NCI-H69 (cell line): ENCODE measurements at regions not wholly inside any gene's neighbourhood (a gene's known extent, or its start where the extent isn't known, plus 50 kb on each side); places are given as distances from the start of the nearest gene placed in this dataset.
A peak's percentile ranks its signal among the peaks of the same experiment; 100 is the strongest.

Source experiments
- DNase-seq: peaks from one replicate; lab custom pipeline; 2025; lab: John Stamatoyannopoulos, UW

DNA sequence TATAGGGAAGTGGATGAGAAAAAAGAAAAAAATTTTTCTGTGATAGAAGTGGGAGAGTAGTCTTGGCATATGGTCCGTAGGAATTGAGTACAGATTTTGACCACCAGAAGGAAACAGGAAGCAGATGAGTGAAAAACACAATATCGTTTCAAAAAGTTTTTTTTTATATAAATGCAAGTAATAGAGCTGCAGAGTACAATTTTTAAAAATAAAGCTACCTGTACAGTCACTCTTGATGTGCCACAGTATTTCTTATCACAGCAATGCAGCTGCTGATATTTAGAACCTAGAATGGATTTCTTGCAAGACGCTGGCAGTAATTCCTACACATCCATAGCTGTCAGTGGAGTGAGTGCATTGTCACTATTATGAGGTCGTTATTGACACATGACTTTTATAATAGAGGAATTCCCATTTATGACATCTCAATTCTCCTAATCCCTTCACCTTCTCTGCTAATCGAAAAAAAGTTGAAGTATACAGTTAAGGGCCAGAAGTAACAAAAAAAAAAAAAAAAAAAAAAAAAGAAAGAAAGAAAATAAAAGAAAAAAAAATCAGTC lies 477.7 kb downstream of the TAF11L14 start:
- no peak for DNase-seq

DNA sequence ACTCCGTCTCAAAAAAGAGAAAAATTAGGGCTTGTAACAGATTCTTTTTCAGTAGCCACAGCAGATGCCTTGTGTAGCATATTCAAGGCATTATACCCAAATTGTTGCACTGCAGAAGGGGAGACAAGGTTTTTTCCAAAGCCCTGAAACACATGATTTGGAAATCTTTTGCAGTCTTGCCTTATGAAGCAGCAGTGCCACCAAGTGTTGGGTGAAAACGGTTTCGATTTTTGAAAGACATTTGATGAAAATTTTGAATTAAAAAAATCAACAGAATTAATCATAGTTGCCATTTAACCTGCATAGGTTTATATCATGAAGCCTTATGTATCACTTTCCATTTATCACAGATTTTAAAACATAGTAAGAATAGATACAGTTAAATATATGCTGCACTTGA lies 479.5 kb downstream of the TAF11L14 start:
- DNase-seq = peak; percentile 74

- DNase-seq = no peak
These were observed 480.0 kb downstream of the TAF11L14 start for GRCh38 chr5:18114151-18114757.

DNA sequence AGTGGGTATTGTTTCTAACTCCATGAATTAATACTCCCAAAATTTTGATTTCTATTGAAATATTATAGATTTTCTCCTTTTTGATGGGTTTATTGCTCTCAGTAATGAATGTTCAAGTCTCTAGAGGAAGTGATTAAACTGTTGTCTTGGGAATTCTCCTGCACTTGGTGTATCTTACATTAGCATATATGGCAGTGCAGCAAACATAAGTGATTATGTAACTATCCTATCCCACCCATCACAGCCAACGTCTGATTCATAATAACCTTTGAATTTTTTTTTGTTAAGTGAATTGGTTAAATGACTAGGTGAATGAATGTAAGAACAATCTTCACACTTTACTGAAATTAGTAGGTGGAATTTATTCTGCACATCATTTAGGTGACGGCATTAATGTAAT lies 483.7 kb downstream of the TAF11L14 start:
- no peak for DNase-seq

DNA sequence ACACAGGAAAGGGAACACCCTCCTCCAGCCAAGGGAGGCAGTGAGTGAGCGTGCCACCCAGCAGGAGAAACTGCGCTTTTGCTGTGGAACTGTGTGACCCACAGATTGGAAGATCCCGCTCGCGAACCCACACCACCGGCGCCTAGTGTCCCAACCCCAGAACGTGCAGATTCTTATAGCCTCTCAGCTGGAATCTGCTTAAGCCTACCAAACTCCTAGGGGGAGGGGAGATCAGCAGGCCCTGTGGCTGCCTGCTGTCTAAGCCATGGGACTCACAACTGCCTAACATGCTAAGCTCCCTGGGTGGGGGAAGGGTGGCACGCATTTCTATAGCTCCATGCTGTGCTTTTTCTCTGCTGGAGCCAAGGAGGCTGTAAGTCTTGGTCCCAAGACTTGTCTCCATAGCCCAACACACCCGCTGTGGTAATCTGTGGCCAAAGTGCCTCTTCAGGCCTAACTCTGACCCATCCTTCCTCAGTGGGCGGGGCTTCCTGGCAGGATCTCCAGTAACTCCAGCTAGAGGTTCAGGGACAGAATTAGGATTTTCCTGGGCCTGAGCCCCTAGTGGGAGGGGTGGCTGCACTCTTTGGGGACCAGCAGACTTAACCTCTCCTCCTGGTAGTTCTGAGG lies 485.0 kb downstream of the TAF11L14 start:
- DNase-seq = no peak

- DNase-seq = peak; percentile 71
These were observed 507.0 kb downstream of the TAF11L14 start for GRCh38 chr5:18141222-18141621.

DNA sequence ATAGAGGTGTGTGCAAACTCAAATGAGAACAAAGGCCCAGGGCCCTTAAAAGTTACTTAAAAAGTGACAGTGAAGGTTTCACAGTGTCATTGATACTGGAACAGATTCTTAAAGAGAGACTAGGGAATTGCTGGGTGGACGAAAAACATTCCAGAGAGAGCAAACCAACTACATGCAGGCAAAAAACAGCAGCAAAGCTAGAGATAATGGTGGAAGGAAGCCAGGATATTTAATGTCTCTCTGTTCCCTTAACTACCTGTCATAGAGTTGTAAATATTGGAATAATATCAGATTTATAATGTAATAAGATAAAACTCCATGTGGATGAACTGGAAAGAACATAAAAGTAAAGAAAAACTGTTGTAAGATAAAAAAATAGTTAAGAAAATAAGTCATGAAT lies 508.6 kb downstream of the TAF11L14 start:
- DNase-seq = peak; percentile 6

DNA sequence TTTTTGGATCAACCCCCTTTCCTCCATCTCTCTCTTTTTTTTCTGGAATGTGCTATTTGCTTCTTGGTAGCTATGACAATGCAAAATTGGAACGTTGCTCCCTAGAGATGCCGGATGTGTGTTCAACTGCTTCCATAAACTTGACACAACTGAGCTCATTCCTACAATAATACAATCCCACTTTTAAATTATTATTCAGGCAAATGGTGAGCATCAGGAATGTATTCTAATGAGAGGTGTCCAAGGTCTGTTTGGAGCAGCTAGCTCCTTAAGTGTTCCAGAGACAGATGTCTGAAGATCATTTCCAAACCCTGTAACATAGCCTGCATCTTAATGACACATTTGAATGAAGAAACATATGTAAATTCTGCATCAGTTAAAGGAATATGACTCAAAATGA lies 518.4 kb downstream of the TAF11L14 start:
- no peak for DNase-seq

DNA sequence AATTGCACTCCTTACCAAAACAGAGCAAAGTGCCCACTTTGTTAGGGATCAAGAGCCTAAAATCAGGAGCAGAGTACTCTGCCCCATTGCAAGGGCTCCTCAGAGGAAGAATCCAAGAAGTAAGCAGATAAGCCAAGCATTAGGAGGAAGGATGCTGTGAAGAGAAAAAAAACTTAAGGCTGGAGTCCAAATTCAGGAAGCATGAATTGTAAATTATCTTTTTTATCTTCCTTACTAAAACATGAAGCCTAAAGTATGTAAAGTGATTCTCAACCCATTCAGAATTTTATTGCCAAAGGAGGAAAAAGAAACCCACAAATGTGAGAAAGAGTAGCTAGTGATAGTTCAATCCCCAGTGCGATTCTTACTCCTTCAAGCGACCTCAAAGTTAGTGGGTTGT lies 523.9 kb downstream of the TAF11L14 start:
- DNase-seq = no peak

DNA sequence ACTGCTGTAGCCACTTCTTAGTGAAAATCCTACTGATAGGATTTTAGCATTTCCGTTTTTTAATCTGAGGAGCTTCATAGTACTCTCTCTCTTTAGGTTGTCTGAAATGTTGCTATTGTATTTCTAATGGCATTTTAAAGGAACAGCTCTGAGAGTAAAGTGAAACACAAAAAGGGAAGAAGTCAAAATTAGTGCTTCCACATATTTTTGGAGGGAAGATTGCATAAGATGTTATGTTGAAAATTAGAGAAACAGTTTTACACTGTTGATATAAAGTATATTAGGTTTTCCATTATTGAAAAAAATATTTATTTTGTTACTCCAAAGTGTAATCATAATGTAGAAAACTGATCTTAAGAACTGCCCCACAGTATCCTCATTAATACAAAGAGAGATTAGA lies 525.1 kb downstream of the TAF11L14 start:
- DNase-seq = no peak

GRCh38 chr5:18171684-18172083 lies 537.4 kb downstream of the TAF11L14 start:
- DNase-seq = no peak

DNA sequence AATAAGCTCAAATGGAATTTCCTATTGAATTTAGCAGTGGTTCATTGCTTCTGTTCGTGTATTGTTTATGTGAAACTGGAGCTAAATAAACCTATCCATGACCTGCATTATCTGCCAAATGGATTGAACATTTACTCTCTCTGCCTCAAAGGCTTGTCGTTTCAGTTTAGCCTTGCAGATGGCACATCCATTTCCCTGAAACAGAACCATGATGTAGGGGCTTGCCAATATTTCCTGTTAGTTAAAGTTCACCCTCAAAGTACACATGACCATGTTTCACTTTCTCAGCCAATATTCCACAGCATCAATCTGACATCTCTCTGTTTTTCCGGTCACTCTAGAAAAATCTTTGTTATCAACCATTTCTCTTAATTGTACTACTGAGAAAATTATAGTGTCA lies 545.3 kb downstream of the TAF11L14 start:
- DNase-seq = no peak

- DNase-seq = no peak
These were observed 547.3 kb downstream of the TAF11L14 start for GRCh38 chr5:18181575-18181974.

- DNase-seq = no peak
These were observed 561.6 kb downstream of the TAF11L14 start for GRCh38 chr5:18195910-18196309.

GRCh38 chr5:18197734-18198133 lies 563.5 kb downstream of the TAF11L14 start:
- DNase-seq = no peak

- DNase-seq = no peak
These were observed 567.9 kb downstream of the TAF11L14 start for GRCh38 chr5:18202164-18202563.

DNA sequence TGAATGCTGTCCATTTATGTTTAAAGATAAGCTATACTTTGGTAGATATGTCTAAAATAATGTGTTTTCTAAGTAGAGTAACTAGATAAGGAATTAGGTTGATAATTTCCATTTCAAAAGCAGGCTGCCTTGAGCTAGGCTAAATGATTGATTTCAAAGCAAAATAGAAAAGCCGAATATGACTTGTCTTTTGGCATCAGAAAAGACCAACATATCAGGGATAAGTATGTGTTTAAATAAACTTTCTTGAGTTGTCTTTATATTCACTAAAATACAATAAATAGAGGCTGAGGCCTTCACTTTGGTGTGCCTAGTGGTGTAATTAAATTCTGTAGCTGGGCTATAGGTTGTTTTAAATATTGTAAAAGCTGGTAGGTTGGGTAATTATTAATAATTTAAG lies 569.0 kb downstream of the TAF11L14 start:
- no peak for DNase-seq

- DNase-seq = no peak
These were observed 579.4 kb downstream of the TAF11L14 start for GRCh38 chr5:18213666-18214065.

DNA sequence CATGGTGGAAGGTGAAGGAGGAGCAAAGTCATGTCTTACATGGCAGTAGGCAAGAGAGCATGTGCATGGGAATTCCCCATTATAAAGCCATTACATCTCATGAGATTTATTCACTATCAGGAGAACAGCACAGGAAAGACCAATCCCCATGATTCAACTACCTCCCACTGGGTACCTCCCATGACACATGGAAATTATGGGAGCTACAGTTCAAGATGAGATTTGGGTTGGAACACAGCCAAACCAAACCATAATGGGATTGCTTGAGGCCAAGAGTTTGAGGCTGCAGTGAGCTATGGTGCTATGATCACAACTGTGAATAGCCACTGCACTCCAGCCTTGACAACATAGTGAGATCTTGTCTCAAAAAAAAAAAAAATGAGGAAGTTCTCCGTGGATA lies 581.8 kb downstream of the TAF11L14 start:
- DNase-seq = peak; percentile 58

GRCh38 chr5:18216729-18217128 lies 582.5 kb downstream of the TAF11L14 start:
- DNase-seq = no peak

DNA sequence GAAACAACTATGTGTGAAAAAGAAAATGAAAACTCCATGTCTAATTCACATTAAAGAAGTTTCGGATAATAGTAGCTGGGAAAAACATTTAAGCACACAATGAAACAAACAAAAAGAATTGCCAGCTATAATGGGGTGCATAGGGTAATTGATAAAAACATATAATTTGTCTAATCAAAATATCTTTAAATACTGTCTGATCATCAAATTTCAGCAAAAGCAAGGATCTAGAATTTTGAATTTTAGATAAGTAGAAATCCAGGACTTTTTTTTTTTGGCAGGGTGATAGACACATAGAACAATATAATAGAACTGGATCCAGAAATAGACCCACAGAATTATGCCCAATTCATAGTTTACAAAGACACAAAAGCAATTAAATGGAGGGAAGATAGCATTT lies 585.0 kb downstream of the TAF11L14 start:
- DNase-seq = no peak

DNA sequence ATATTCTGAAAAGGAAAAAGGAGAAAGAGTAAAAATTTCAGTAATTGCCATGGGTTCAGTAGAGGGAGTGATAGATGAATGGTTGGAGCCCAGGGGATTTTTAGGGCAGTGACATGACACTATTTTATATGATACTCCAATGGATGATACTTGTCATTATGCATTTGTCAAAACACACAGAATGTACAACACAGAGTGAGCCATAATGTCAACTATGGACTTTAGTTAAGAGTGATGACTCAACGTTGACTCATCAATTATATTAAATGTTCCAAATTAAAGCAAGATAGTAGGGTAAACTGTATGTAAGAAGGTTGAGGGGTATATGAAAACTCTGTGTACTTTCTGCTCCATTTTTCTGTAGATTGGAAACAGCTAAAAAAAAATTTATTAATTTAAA lies 586.4 kb downstream of the TAF11L14 start:
- peak; percentile 40 for DNase-seq

- DNase-seq = no peak
These were observed 602.1 kb downstream of the TAF11L14 start for GRCh38 chr5:18236386-18236785.

DNA sequence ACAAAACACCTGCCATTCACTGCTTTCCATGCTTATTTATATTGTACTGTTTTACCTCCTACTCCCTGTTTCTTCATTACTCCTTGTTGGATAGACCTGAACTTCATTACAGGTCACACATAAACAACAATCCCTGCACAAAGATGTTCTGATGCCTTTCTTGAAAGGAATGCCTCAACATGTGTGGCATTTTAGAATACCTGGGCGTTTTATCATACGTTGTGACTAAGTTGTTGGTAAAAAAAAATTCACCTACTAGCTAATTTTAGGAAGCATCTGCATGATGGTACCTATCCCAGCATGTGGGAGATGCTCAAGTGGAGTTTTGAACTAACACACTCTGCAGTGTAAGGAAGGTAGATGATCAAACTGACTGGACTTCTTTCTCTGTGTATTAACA lies 604.1 kb downstream of the TAF11L14 start:
- no peak for DNase-seq
